GM19455 (cell line): ENCODE measurements at regions not wholly inside any gene's neighbourhood (a gene's known extent, or its start where the extent isn't known, plus 50 kb on each side); places are given as distances from the start of the nearest gene placed in this dataset.

Source experiments
- ATAC-seq: cut with Tn5 transposase; IDR thresholded peaks from one replicate; pipeline ENCODE4 v1.9.1; 2021; ENCODE audit not compliant: unreplicated experiment

GRCh38 chr14:54088271-54088670, 131.6 kb upstream of the BMP4 start:
- ATAC-seq, result no peak

- ATAC-seq, result no peak
Observed at GRCh38 chr14:54090274-54090673, 133.6 kb upstream of the BMP4 start.

- no peak for ATAC-seq
Observed at GRCh38 chr14:54094765-54095164, 138.1 kb upstream of the BMP4 start.

GRCh38 chr14:54098536-54098935, 141.9 kb upstream of the BMP4 start:
- no peak for ATAC-seq

GRCh38 chr14:54102051-54102456, 145.4 kb upstream of the BMP4 start:
- no peak for ATAC-seq

GRCh38 chr14:54102530-54102929, 145.9 kb upstream of the BMP4 start:
- ATAC-seq, result no peak

GRCh38 chr14:54104601-54105145, 148.0 kb upstream of the BMP4 start:
- no peak for ATAC-seq

- ATAC-seq, result no peak
Observed at GRCh38 chr14:54105406-54105805, 148.8 kb upstream of the BMP4 start.

GRCh38 chr14:54105898-54106297, 149.3 kb upstream of the BMP4 start:
- no peak for ATAC-seq

- ATAC-seq, result no peak
Observed at GRCh38 chr14:54106661-54107377, 150.2 kb upstream of the BMP4 start.

- ATAC-seq, result no peak
Observed at GRCh38 chr14:54108481-54109471, 152.2 kb upstream of the BMP4 start.

GRCh38 chr14:54109521-54110120, 153.0 kb upstream of the BMP4 start:
- ATAC-seq, result no peak

GRCh38 chr14:54114941-54115340, 158.3 kb upstream of the BMP4 start:
- no peak for ATAC-seq

- no peak for ATAC-seq
Observed at GRCh38 chr14:54116198-54116885, 159.7 kb upstream of the BMP4 start.

- no peak for ATAC-seq
Observed at GRCh38 chr14:54116972-54117371, 160.3 kb upstream of the BMP4 start.

- ATAC-seq, result no peak
Observed at GRCh38 chr14:54117396-54117795, 160.8 kb upstream of the BMP4 start.

GRCh38 chr14:54117924-54118323, 161.3 kb upstream of the BMP4 start:
- no peak for ATAC-seq

GRCh38 chr14:54120260-54120659, 163.6 kb upstream of the BMP4 start:
- ATAC-seq, result no peak

- ATAC-seq, result no peak
Observed at GRCh38 chr14:54121466-54122027, 164.9 kb upstream of the BMP4 start.

- no peak for ATAC-seq
Observed at GRCh38 chr14:54123841-54124240, 167.2 kb upstream of the BMP4 start.
